Panc1 (cell line): ENCODE measurements at regions not wholly inside any gene's neighbourhood (a gene's known extent, or its start where the extent isn't known, plus 50 kb on each side); places are given as distances from the start of the nearest gene placed in this dataset.

Source experiments
- POLR2AphosphoS5 ChIP-seq: IDR thresholded peaks from 2 replicates; pipeline ENCODE4 v1.6.1; 2012; ENCODE audit warnings: mild to moderate bottlenecking, low read depth, low read length, moderate library complexity
- SIN3A ChIP-seq: IDR thresholded peaks from 2 replicates; pipeline ENCODE4 v1.6.1; 2012; ENCODE audit warnings: low read depth, mild to moderate bottlenecking, low read length, moderate library complexity, borderline replicate concordance; ENCODE audit not compliant: insufficient read depth
- TCF7L2 ChIP-seq: IDR thresholded peaks from 2 replicates; pipeline ENCODE4 v1.6.1; 2011; ENCODE audit warnings: mild to moderate bottlenecking, low read depth, low read length, inconsistent platforms
- TF ChIP-seq, protein P1 (sequence below): fragments of 450-650 bp; IDR thresholded peaks from 2 replicates; pipeline ENCODE4 v1.5.1; 2017; ENCODE audit warnings: mild to moderate bottlenecking
- TF ChIP-seq, protein P2 (sequence below), 2 experiments: IDR thresholded peaks; 2 replicates each; pipeline ENCODE4 v1.6.1; 2011 to 2012; ENCODE audit warnings: low read depth in 2 of 2, control low read depth in 1 of 2, low read length in 1 of 2, mild to moderate bottlenecking in 1 of 2, moderate library complexity in 1 of 2; ENCODE audit not compliant: insufficient read depth in 1 of 2

- TF ChIP-seq, protein P1, sequence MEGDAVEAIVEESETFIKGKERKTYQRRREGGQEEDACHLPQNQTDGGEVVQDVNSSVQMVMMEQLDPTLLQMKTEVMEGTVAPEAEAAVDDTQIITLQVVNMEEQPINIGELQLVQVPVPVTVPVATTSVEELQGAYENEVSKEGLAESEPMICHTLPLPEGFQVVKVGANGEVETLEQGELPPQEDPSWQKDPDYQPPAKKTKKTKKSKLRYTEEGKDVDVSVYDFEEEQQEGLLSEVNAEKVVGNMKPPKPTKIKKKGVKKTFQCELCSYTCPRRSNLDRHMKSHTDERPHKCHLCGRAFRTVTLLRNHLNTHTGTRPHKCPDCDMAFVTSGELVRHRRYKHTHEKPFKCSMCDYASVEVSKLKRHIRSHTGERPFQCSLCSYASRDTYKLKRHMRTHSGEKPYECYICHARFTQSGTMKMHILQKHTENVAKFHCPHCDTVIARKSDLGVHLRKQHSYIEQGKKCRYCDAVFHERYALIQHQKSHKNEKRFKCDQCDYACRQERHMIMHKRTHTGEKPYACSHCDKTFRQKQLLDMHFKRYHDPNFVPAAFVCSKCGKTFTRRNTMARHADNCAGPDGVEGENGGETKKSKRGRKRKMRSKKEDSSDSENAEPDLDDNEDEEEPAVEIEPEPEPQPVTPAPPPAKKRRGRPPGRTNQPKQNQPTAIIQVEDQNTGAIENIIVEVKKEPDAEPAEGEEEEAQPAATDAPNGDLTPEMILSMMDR, result no peak
- TF ChIP-seq POLR2AphosphoS5 (no peak), SIN3A (no peak), TCF7L2 (no peak)
- TF ChIP-seq, protein P2, sequence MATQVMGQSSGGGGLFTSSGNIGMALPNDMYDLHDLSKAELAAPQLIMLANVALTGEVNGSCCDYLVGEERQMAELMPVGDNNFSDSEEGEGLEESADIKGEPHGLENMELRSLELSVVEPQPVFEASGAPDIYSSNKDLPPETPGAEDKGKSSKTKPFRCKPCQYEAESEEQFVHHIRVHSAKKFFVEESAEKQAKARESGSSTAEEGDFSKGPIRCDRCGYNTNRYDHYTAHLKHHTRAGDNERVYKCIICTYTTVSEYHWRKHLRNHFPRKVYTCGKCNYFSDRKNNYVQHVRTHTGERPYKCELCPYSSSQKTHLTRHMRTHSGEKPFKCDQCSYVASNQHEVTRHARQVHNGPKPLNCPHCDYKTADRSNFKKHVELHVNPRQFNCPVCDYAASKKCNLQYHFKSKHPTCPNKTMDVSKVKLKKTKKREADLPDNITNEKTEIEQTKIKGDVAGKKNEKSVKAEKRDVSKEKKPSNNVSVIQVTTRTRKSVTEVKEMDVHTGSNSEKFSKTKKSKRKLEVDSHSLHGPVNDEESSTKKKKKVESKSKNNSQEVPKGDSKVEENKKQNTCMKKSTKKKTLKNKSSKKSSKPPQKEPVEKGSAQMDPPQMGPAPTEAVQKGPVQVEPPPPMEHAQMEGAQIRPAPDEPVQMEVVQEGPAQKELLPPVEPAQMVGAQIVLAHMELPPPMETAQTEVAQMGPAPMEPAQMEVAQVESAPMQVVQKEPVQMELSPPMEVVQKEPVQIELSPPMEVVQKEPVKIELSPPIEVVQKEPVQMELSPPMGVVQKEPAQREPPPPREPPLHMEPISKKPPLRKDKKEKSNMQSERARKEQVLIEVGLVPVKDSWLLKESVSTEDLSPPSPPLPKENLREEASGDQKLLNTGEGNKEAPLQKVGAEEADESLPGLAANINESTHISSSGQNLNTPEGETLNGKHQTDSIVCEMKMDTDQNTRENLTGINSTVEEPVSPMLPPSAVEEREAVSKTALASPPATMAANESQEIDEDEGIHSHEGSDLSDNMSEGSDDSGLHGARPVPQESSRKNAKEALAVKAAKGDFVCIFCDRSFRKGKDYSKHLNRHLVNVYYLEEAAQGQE (IDR thresholded peaks at IDR 0.05; ENCODE audit: insufficient read depth in 1 of 2, low read depth in 2 of 2, low read length in 1 of 2), result no peak
Measured at GRCh38 chr3:3615533-3615932, 183.7 kb upstream of the LRRN1 start.
